ENCODE measurements at regions not wholly inside any gene's neighbourhood (a gene's known extent, or its start where the extent isn't known, plus 50 kb on each side); places are given as distances from the start of the nearest gene placed in this dataset.
"Not testable (repeated sequence)": the region's sequence is repeated elsewhere in the genome, so short reads cannot be mapped to it uniquely, and the experiment has no call there.

GRCh38 chr16:88309174-88309907 lies 73.4 kb upstream of the ZNF469 start:
- DNase-seq: no peak

- no peak for DNase-seq
Measured at GRCh38 chr16:88309908-88310265, 72.9 kb upstream of the ZNF469 start.

DNA sequence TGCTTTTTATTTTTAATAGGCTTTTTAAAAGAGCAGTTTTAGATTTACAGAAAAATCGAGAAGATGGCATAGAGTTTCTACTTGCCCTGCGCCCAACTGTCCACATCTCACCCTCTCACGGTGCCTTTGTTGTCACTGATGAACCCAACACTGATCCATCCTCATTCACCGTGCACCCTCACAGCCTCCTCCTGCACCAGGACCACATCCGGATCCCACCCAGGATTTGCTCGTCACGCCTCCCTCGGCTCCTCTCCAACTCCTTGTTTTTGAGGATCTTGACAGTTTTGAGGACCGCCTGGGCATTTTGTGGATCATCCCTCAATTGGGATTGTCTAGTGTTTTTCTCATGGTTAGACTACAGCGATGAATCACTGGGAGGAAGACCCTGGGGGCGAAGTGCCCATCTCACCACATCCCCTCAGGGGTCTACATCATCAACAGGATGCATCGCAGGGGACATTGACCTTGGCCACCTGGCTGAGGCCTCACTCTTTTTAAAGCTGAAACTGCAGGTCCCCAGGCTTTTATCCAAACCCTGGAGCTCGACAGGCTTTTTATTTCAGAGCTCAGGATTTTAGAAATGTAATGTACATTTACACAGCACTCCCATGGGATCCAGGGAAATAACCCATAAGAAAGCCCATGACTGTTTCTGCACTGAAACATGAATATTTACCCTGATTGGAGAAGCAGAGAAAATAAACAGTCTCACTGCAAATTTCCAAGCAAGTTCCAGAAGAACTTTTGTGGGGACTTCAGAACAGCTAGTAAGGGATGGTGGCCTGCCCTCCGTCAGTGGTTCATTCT lies 71.8 kb upstream of the ZNF469 start:
- DNase-seq: no peak

GRCh38 chr16:88311860-88312259 lies 70.9 kb upstream of the ZNF469 start:
- DNase-seq: not testable (repeated sequence)

GRCh38 chr16:88312732-88313131 lies 70.0 kb upstream of the ZNF469 start:
- DNase-seq: no peak

DNA sequence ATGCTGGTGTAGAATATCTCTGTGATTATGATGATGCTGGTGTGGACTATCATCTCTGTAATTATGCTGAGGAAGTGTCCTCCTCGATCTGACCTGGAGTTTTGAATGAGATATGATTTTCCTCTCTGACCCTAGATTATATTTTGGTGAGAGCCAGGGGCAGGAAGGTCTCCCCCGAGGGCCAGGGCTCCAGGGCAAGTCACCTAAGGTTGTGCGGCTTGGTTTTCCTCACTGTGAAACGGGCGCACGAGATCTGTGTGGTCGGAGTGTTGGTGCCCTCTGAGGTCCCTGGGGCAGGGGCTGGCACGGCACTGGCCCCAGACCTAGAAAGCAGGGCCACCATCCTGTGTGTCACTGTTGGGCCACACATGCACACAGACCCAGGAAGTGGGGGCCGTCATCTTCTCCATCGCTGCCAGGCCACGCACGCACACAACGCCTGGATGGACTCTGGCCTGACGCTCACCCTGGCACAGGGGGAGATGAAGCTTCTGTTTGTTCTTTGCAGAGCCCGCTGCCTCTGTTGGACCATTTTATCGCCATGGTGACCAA lies 67.7 kb upstream of the ZNF469 start:
- DNase-seq: no peak

DNA sequence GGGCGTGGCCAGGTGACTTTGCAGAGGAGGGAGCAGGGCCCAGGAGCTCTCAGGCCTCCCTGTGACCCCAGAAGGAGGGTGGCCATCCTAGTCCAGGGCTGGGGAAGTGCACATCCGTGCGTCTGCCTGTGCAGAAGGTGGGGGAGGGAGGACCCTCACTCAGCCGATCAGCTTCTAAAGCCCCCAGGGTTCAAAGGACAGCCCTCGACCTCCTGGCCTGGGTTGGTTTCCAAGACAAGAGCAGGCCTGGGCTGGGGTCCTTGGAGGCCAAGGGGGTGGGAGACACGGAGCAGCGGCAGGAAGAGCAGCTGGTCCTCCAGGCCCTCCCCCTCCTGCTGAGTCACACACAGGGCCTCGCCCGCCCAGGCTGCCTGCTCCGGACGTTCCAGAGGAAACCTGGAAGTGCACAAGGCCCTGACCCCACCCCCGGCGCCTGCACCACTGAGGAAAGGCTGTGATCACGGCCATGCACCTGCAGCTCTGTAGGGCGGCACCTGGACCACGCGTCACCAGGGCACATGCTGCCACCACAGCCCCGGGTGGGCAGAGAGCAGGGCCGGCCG lies 67.1 kb upstream of the ZNF469 start:
- DNase-seq: peak; percentile 61

GRCh38 chr16:88316151-88316550 lies 66.6 kb upstream of the ZNF469 start:
- no peak for DNase-seq

DNA sequence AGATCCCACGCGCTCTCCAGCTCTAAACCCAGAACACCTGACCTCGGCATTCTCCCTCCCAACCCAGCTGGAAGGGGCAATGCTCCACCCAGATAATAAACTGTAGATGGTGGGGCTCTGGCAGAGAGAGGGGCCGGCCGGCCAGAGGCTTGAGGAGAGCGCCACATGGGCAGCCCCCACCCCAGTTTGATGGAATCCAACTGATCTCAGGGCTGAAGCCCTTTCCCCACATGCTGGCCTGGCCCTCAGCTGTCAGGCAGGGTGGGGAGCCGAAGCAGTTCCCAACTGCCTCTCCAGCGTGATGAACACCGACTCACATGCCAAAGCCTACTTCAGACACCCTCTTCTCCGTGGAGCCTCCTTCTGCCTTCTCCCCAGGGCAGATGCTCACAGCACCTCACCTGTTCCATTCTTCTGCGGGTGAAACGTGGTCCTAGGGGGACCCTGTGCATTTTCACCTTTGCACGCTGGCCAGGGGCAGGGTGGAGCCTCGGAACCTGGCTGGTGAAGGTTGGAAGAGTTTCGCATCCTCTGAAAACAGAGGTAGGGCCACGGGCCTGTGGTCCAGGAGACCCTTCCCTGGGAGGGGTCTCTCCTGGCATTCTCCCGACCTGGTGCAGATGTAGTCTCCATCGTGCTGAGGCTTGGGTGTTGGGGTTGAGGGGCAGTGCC lies 65.7 kb upstream of the ZNF469 start:
- DNase-seq: no peak

DNA sequence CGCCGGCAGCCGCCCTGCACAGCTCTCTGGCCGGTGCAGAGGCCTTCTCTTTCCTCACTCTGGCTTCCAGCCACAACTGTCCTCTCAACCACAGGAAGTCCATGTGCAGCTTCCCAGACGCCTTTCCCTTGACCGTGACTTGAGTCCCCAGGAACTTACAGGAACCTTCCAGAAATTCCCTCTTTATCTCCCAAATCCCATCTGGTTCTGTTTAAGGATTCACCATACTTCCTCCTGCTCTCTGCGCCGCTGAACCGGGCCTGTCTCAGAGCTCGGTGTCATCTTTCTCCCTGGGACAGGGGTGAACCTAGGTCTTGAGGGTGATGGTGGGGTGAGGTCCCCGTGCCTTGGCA lies 65.2 kb upstream of the ZNF469 start:
- no peak for DNase-seq

DNA sequence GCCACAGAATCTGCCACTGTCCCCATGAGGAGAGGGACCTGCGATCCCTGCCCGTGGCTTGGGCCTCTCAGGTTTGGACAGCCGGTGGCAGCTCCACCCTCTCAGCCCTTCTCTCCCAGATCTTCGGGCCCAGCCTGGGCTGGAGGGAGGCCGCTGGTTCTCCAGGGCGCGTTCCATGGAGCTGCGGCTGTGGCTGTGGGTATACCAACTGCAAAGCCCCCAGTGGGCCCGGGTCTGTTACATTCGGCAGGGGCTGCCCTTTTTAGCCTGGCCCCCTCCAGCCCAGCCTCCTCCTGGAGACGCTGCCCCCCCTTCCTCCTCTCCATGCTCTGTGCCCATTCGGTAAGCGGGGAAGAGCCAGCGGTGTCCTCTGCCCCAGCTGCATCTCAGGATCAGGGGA lies 64.7 kb upstream of the ZNF469 start:
- no peak for DNase-seq

DNA sequence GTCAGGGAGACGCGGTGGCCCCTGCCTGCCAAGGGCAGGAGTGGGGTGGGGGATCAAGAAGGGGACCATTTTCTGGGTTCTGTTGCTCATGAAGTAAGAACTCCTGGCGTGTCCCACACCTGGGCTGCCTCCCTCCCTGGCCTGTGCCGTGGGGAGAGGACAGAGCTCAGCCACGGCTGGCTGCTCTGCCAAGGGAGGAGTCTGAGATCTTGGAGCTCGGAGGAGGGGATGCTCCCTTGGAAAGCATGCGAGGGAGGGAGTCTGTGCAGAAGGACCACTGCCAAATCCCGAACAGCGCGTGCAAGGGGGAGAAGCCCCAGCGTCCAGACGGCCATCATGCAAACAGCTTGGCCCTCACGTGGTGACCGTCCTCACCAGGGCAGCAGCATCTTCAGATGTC lies 64.2 kb upstream of the ZNF469 start:
- no peak for DNase-seq

GRCh38 chr16:88319116-88319965 lies 63.4 kb upstream of the ZNF469 start:
- no peak for DNase-seq

DNA sequence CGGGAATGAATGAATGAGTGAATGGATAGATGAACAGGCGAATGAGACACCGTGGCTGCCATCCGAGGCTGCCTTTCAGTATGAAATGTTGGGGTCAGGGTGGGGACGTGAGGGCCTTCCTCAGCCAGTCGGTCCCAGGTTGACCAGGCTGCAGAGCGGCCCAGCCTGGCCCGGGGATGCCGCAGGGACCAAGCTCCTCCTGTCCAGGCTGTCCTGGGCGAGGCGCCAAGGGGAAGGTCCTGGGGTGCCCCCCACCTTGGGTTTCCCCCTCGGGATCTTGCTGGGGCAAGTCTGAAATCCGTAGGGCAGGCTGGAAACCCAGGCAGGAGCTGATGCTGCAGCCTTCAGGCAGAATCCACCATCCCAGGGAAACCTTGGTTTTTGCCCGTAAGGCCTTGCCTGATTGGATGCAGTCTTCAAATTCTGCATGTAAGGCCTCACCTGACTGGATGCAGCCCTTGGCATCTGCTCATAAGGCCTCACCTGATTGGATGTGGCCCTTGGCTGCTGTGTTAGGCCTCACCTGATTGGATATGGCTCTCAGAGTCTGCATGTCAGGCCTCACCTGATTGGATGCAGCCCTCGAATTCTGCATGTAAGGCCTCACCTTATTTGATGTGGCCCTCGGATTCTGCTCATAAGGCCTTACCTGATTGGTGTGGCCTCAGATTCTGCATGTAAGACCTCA lies 61.7 kb upstream of the ZNF469 start:
- no peak for DNase-seq

DNA sequence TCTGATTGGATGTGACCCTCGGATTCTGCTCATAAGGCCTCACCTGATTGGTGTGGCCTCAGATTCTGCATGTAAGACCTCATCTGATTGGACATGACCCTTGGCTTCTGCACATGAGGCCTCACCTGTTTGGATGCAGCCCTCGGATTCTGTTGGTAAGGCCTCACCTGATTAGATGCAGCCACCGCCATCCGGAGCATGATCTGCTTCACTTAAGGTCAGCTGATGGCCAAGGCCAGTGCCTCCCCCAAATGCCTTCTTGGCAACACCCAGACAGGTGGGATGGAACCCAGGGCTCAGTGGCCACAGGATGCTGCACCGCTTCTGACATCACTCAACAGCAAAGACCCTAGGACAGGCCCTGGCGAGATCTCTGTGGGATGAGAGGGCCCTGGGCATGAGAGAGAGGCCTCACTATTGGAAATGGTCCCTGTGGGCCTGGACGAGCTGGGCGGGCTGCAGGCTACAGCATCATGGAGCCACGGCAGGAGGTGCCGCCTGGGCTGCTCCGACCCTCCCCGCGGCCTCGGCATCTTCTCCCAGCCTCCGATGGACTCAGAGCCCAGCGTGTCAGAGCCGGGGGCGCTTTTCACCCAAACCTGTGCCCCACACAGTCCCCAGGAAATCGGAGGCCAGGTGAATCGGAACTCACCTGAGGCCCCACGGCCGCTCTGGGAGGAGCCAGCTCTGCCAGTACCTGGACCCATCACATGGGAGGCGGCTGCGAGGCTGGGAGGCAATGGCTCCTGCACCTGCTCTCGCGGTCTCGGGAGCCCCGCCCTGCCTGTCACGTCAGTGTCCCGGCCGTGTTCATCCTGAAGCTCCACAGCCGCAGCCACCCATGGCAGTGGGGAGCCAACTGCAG lies 60.9 kb upstream of the ZNF469 start:
- no peak for DNase-seq

GRCh38 chr16:88322500-88322970 lies 60.2 kb upstream of the ZNF469 start:
- no peak for DNase-seq

GRCh38 chr16:88323041-88323440 lies 59.7 kb upstream of the ZNF469 start:
- no peak for DNase-seq

- DNase-seq: no peak
Measured at GRCh38 chr16:88323546-88324330, 59.0 kb upstream of the ZNF469 start.

GRCh38 chr16:88325087-88325750 lies 57.5 kb upstream of the ZNF469 start:
- no peak for DNase-seq

Data from NCI-H226 (cell line).